ENCODE measurements at regions not wholly inside any gene's neighbourhood (a gene's known extent, or its start where the extent isn't known, plus 50 kb on each side); places are given as distances from the start of the nearest gene placed in this dataset.

- Histone ChIP-seq H3K36me3 (replicated peaks; ENCODE audit: insufficient read depth, low read length) (no peaks in the 10 kb centered on the region), H3K79me2 (ENCODE audit: low read length) (no peaks in the 10 kb centered on the region), H2AFZ (ENCODE audit: low read length) (no peak overlapping the region), H3K4me2 (ENCODE audit: low read depth, low read length) (no peak overlapping the region), H3K9me3 (replicated peaks; ENCODE audit: insufficient read depth, low read length) (no peaks in the 10 kb centered on the region), H3K4me3 (ENCODE audit: low read length) (no peak overlapping the region), H3K9me2 (replicated peaks; ENCODE audit: insufficient read depth, low read length) (no peaks in the 10 kb centered on the region), H3K27ac (ENCODE audit: low read length) (no peak overlapping the region), H3F3A (ENCODE audit: insufficient read depth, low read length) (no peaks in the 10 kb centered on the region), H3K27me3 (replicated peaks; ENCODE audit: insufficient read depth, low read length) (no peaks in the 10 kb centered on the region), H3K4me1 (ENCODE audit: low read length) (no peaks in the 10 kb centered on the region), H4K20me1 (ENCODE audit: insufficient read depth, low read length) (no peaks in the 10 kb centered on the region), H3K9ac (ENCODE audit: low read length) (no peak overlapping the region)
- no peak for DNase-seq
- no peak for TF ChIP-seq EZH2 (optimal IDR thresholded peaks at IDR 0.05; ENCODE audit: low read depth, low read length)
- no peak for TF ChIP-seq CTCF (IDR thresholded peaks at IDR 0.05; ENCODE audit: low read length)
- TF ChIP-seq EZH2phosphoT487 (IDR thresholded peaks at IDR 0.05; ENCODE audit: low read length) = no peak
Measured at GRCh38 chr22:49440931-49441330, 386.7 kb downstream of the BRD1 start.

- Histone ChIP-seq H3K36me3 (replicated peaks; ENCODE audit: insufficient read depth, low read length) (no peaks in the 10 kb centered on the region), H3K27ac (ENCODE audit: low read length) (no peak overlapping the region), H4K20me1 (ENCODE audit: insufficient read depth, low read length) (no peaks in the 10 kb centered on the region), H2AFZ (ENCODE audit: low read length) (no peak overlapping the region), H3K27me3 (replicated peaks; ENCODE audit: insufficient read depth, low read length) (no peaks in the 10 kb centered on the region), H3K4me3 (ENCODE audit: low read length) (no peak overlapping the region), H3K9me2 (replicated peaks; ENCODE audit: insufficient read depth, low read length) (no peaks in the 10 kb centered on the region), H3K9ac (ENCODE audit: low read length) (no peak overlapping the region), H3K79me2 (ENCODE audit: low read length) (no peaks in the 10 kb centered on the region), H3F3A (ENCODE audit: insufficient read depth, low read length) (no peaks in the 10 kb centered on the region), H3K4me1 (ENCODE audit: low read length) (no peaks in the 10 kb centered on the region), H3K9me3 (replicated peaks; ENCODE audit: insufficient read depth, low read length) (no peaks in the 10 kb centered on the region), H3K4me2 (ENCODE audit: low read depth, low read length) (no peak overlapping the region)
- TF ChIP-seq EZH2phosphoT487 (IDR thresholded peaks at IDR 0.05; ENCODE audit: low read length) (no peak), EZH2 (optimal IDR thresholded peaks at IDR 0.05; ENCODE audit: low read depth, low read length) (no peak), CTCF (IDR thresholded peaks at IDR 0.05; ENCODE audit: low read length) (no peak)
- DNase-seq = no peak
Measured at GRCh38 chr22:49439373-49439772, 388.3 kb downstream of the BRD1 start.

- no peaks in the 10 kb centered on the region for H4K20me1 ChIP-seq (ENCODE audit: insufficient read depth, low read length)
- no peak for DNase-seq
- H3K27me3 ChIP-seq (replicated peaks; ENCODE audit: insufficient read depth, low read length) = no peaks in the 10 kb centered on the region
- H3K9me2 ChIP-seq (replicated peaks; ENCODE audit: insufficient read depth, low read length) = no peaks in the 10 kb centered on the region
- no peaks in the 10 kb centered on the region for H3K4me1 ChIP-seq (ENCODE audit: low read length)
- TF ChIP-seq CTCF (IDR thresholded peaks at IDR 0.05; ENCODE audit: low read length) = no peak
- no peak for TF ChIP-seq EZH2 (optimal IDR thresholded peaks at IDR 0.05; ENCODE audit: low read depth, low read length)
- no peak for TF ChIP-seq EZH2phosphoT487 (IDR thresholded peaks at IDR 0.05; ENCODE audit: low read length)
- no peak overlapping the region for H2AFZ ChIP-seq (ENCODE audit: low read length)
- no peak overlapping the region for H3K4me2 ChIP-seq (ENCODE audit: low read depth, low read length)
- H3K4me3 ChIP-seq (ENCODE audit: low read length) = no peak overlapping the region
- H3K9me3 ChIP-seq (replicated peaks; ENCODE audit: insufficient read depth, low read length) = no peaks in the 10 kb centered on the region
- H3K27ac ChIP-seq (ENCODE audit: low read length) = no peak overlapping the region
- no peaks in the 10 kb centered on the region for H3K36me3 ChIP-seq (replicated peaks; ENCODE audit: insufficient read depth, low read length)
- H3K79me2 ChIP-seq (ENCODE audit: low read length) = no peaks in the 10 kb centered on the region
- no peak overlapping the region for H3K9ac ChIP-seq (ENCODE audit: low read length)
- no peaks in the 10 kb centered on the region for H3F3A ChIP-seq (ENCODE audit: insufficient read depth, low read length)
Measured at GRCh38 chr22:49437956-49438355, 389.7 kb downstream of the BRD1 start.

Data from MM.1S (cell line).